SU-DHL-6 (cell line): ENCODE measurements at regions not wholly inside any gene's neighbourhood (a gene's known extent, or its start where the extent isn't known, plus 50 kb on each side); places are given as distances from the start of the nearest gene placed in this dataset.

Experiments used
- H2AFZ ChIP-seq: fragments of 200-600 bp; sonication (generic); 2 replicates; pipeline ENCODE4 v1.6.1; 2014; ENCODE audit warnings: low read depth, mild to moderate bottlenecking, moderate library complexity, mixed read lengths, antibody characterized with exemption, low read length; ENCODE audit not compliant: severe bottlenecking
- H3F3A ChIP-seq: fragments of 200-600 bp; shearing (Covaris generic); 2 replicates; pipeline ENCODE4 v1.6.0; 2016; ENCODE audit warnings: antibody characterized with exemption, mild to moderate bottlenecking; ENCODE audit not compliant: insufficient read depth
- H3K27ac ChIP-seq: fragments of 200-600 bp; sonication (generic); 2 replicates; pipeline ENCODE4 v1.5.1; 2016; ENCODE audit warnings: low read depth, mild to moderate bottlenecking, low read length, moderate library complexity, mixed read lengths
- H3K27me3 ChIP-seq: fragments of 200-600 bp; sonication (generic), shearing (Covaris generic); 2 replicates; pipeline ENCODE4 v1.6.0; 2014; ENCODE audit warnings: mild to moderate bottlenecking, low read length
- H3K36me3 ChIP-seq: fragments of 200-600 bp; sonication (generic); 2 replicates; pipeline ENCODE4 v1.6.1; 2014; ENCODE audit warnings: mild to moderate bottlenecking, low read length, mixed read lengths
- H3K4me2 ChIP-seq: fragments of 300-600, 200-600 bp; shearing (Covaris generic), sonication (generic); 2 replicates; pipeline ENCODE4 v1.6.0; 2014; ENCODE audit warnings: low read length, low read depth, mild to moderate bottlenecking; ENCODE audit not compliant: poor library complexity, severe bottlenecking
- H3K4me3 ChIP-seq: fragments of 200-600 bp; sonication (generic); 2 replicates; pipeline ENCODE4 v1.5.1; 2014; ENCODE audit warnings: antibody characterized with exemption, low read length, mild to moderate bottlenecking, mixed read lengths; ENCODE audit not compliant: insufficient read depth, poor library complexity, severe bottlenecking
- H3K79me2 ChIP-seq: fragments of 200-600 bp; sonication (generic); 2 replicates; pipeline ENCODE4 v1.6.1; 2014; ENCODE audit warnings: mild to moderate bottlenecking, low read length, moderate library complexity; ENCODE audit not compliant: insufficient read depth
- H3K9ac ChIP-seq: fragments of 200-600 bp; sonication (generic); 2 replicates; pipeline ENCODE4 v1.7.0; 2014; ENCODE audit warnings: mild to moderate bottlenecking, low read length
- H3K9me2 ChIP-seq: fragments of 200-600 bp; sonication (generic); replicated peaks from 2 replicates; pipeline ENCODE4 v1.6.1; 2014; ENCODE audit warnings: low read length; ENCODE audit not compliant: insufficient read depth
- H3K9me3 ChIP-seq: fragments of 200-600 bp; sonication (generic); 2 replicates; pipeline ENCODE4 v1.6.1; 2014; ENCODE audit warnings: low read length, mixed read lengths; ENCODE audit not compliant: insufficient read depth
- H4K20me1 ChIP-seq: fragments of 200-600 bp; sonication (generic); 2 replicates; pipeline ENCODE4 v1.6.1; 2014; ENCODE audit warnings: low read depth, mild to moderate bottlenecking, antibody characterized with exemption, low read length, moderate library complexity, mixed read lengths
- EZH2phosphoT487 ChIP-seq: fragments of 200-600 bp; sonication (generic), shearing (Covaris generic); conservative IDR thresholded peaks from 2 replicates; pipeline ENCODE4 v1.6.1; 2018; ENCODE audit warnings: mild to moderate bottlenecking, antibody characterized with exemption, low read length, moderate library complexity, mixed read lengths
- TF ChIP-seq, protein P1 (sequence below): fragments of 200-600 bp; sonication (generic); IDR thresholded peaks from one replicate; pipeline ENCODE4 v1.5.1; 2017; ENCODE audit warnings: antibody characterized with exemption, mild to moderate bottlenecking, low read length, moderate library complexity; ENCODE audit not compliant: insufficient read depth, poor library complexity, severe bottlenecking

DNA sequence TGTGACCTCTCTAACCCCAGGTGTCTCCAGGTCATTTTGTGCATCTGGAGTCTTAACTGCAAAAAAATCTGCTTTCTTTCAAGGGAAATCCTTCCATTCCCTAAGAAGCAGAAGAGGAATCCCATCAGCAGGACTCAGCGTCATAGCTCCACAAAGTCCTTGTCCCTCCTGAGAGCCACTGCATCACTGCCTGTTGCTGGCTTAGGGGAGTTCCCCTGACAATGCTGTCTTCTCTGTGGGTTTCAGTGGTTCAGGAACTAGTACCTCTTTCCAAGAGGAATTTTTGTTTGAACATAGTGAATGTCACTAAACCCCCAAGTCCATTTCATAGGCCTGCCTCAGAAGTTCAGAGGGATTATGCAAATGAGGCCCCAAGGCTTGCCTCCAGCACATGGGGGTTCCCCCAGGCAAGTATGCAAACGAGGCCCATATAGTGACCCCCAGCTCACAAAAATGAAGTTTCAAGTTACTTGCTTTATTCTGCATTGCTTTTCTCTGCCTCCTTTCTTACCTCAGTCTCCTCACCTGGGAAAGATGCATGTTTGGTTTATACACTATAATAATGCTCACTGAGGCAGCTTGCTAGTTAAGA, 513.9 kb upstream of the MEX3C start:
- no peak overlapping the region for H3K4me3 ChIP-seq
- no peaks in the 10 kb centered on the region for H3F3A ChIP-seq
- H3K79me2 ChIP-seq = no peaks in the 10 kb centered on the region
- H4K20me1 ChIP-seq = no peaks in the 10 kb centered on the region
- no peak for TF ChIP-seq EZH2phosphoT487
- TF ChIP-seq, protein P1, sequence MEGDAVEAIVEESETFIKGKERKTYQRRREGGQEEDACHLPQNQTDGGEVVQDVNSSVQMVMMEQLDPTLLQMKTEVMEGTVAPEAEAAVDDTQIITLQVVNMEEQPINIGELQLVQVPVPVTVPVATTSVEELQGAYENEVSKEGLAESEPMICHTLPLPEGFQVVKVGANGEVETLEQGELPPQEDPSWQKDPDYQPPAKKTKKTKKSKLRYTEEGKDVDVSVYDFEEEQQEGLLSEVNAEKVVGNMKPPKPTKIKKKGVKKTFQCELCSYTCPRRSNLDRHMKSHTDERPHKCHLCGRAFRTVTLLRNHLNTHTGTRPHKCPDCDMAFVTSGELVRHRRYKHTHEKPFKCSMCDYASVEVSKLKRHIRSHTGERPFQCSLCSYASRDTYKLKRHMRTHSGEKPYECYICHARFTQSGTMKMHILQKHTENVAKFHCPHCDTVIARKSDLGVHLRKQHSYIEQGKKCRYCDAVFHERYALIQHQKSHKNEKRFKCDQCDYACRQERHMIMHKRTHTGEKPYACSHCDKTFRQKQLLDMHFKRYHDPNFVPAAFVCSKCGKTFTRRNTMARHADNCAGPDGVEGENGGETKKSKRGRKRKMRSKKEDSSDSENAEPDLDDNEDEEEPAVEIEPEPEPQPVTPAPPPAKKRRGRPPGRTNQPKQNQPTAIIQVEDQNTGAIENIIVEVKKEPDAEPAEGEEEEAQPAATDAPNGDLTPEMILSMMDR = no peak
- H3K9me3 ChIP-seq = no peaks in the 10 kb centered on the region
- peak overlapping the region; percentile 38 for H3K4me2 ChIP-seq
- H2AFZ ChIP-seq = no peak overlapping the region
- H3K9ac ChIP-seq = no peak overlapping the region
- H3K9me2 ChIP-seq = no peaks in the 10 kb centered on the region
- H3K27ac ChIP-seq = peak overlapping the region; percentile 81
- no peaks in the 10 kb centered on the region for H3K36me3 ChIP-seq
- H3K27me3 ChIP-seq = no peaks in the 10 kb centered on the region

DNA sequence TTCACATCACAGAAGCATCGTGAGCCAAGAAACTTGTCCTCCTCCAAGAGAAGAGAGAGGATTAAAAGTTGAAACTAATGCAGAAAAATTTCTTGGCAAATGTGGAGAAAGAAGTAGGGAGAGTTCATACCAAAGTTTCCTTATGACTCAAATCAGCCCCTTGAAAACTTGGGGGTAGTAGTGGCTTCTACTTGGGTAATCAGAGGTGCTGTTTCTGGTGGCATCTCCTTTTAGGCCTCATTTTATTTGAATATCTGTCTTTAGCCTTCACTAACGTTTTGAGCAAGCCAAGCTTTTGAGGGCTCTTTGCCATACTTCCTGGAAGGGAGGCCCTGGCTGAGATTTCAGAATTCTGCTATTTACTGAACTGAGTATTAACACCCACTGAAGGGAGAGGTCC, 515.3 kb upstream of the MEX3C start:
- no peaks in the 10 kb centered on the region for H3K27me3 ChIP-seq
- peak overlapping the region; percentile 81 for H3K27ac ChIP-seq
- no peak overlapping the region for H3K4me3 ChIP-seq
- no peak overlapping the region; the same call in 1 of the 2 replicates for H3K9ac ChIP-seq
- TF ChIP-seq, protein P1 = no peak
- no peak for TF ChIP-seq EZH2phosphoT487
- no peaks in the 10 kb centered on the region for H3K9me2 ChIP-seq
- peak overlapping the region; percentile 38 for H3K4me2 ChIP-seq
- no peaks in the 10 kb centered on the region for H3K79me2 ChIP-seq
- H3F3A ChIP-seq = no peaks in the 10 kb centered on the region
- H4K20me1 ChIP-seq = no peaks in the 10 kb centered on the region
- H2AFZ ChIP-seq = no peak overlapping the region
- no peaks in the 10 kb centered on the region for H3K9me3 ChIP-seq
- no peaks in the 10 kb centered on the region for H3K36me3 ChIP-seq

DNA sequence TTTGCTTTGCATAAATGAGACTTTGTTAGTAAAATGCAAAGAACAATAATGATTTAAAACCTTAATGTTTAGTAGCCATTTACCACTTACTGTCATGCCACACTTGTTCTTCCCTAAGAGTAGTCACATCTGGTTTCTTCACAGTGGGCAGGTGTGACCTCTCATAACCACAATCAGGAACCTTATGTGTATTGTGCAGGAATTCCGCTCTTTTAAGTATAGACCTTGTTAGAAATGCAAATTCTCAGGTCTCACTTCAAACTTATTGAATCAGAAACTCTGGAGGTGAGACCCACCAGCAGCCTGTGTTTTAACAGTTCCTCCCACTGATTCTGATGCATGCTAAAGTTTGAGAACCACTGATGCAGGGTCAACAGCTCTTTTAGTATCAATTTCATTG, 518.8 kb upstream of the MEX3C start:
- Histone ChIP-seq H2AFZ (no peak overlapping the region), H3K4me3 (no peak overlapping the region), H3F3A (no peaks in the 10 kb centered on the region), H3K4me2 (no peak overlapping the region), H3K27ac (no peak overlapping the region), H3K27me3 (no peaks in the 10 kb centered on the region), H3K79me2 (no peaks in the 10 kb centered on the region), H3K9ac (no peak overlapping the region), H3K36me3 (no peaks in the 10 kb centered on the region), H4K20me1 (no peaks in the 10 kb centered on the region), H3K9me3 (no peaks in the 10 kb centered on the region), H3K9me2 (no peaks in the 10 kb centered on the region)
- no peak for TF ChIP-seq EZH2phosphoT487
- TF ChIP-seq, protein P1 = no peak
